Erythroblast (primary cell): ENCODE measurements at regions not wholly inside any gene's neighbourhood (a gene's known extent, or its start where the extent isn't known, plus 50 kb on each side); places are given as distances from the start of the nearest gene placed in this dataset.

ENCODE experiments used
- DNase-seq, 2 experiments: peaks; one replicate each; lab custom pipeline; 2025; lab: John Stamatoyannopoulos, UW
- GATA1 ChIP-seq: IDR thresholded peaks from 2 replicates; pipeline ENCODE4 v1.6.1; 2011; ENCODE audit warnings: low read depth, mild to moderate bottlenecking, control low read depth, low read length, moderate library complexity
- POLR2A ChIP-seq: IDR thresholded peaks from 2 replicates; pipeline ENCODE4 v1.6.1; 2011; ENCODE audit warnings: mild to moderate bottlenecking, low read length

- no peak for DNase-seq
- TF ChIP-seq POLR2A (no peak), GATA1 (no peak)
Measured at GRCh38 chr1:238787471-238787870, 598.9 kb upstream of the CHRM3 start.

GRCh38 chr1:238783633-238784032, 602.7 kb upstream of the CHRM3 start:
- no peak for TF ChIP-seq GATA1
- TF ChIP-seq POLR2A: no peak
- DNase-seq: no peak

DNA sequence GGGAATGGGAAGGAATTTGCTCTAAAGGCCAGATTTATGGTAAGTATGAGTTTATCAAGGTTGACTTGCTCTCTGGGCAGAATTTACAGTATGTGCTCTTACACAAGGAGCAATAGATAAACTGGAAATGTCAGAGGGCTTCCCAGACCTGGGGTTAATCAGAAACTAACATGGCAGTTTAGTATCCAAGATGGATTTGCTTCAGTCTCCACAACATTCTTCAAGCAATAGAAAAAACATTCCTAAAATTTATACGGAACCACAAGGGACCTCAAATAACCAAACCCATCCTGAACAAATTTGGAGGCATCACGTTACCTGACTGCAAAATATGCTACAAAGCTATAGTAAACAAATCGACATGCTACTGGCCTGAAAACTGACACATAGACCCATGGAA, 606.7 kb upstream of the CHRM3 start:
- no peak for DNase-seq
- no peak for TF ChIP-seq GATA1
- TF ChIP-seq POLR2A: no peak

DNA sequence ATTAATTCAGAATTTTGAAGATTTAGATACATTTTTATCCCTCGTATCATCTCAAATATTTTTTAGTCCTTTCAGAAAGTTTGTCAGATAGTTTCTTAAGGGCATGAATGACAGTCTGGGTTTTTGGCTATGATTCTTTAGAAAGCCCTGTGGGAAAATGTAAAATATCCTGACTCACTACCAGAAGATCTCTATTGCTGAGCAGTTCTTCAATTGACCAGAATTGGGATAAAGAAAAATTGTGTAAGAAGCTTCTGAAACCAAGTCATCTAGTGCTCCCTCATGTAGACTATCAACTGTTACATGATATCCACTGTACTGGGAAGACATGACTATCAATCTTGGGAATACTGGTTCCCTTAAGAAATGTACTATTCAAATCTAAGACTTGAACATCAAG, 608.3 kb upstream of the CHRM3 start:
- TF ChIP-seq GATA1: no peak
- TF ChIP-seq POLR2A: no peak
- no peak for DNase-seq

DNA sequence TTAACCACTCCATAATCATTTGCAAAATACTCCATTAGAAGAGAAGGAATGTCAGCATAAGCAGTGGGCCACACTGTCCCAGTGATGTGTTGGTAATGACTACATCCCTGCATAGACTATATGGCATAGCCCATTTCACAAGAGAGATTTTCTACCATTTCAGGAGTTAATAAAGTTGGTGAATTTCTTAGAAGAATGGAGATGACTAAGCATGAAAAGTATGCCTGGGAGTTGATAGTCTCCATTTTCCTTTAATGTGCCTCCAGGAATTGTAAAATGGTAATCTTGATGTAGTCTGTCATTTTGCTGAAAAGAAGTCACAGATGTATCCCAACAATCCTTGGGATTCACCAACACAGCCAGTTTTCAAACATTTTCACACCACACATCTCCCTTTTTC, 608.8 kb upstream of the CHRM3 start:
- DNase-seq: no peak
- TF ChIP-seq GATA1 (no peak), POLR2A (no peak)

- TF ChIP-seq POLR2A: no peak
- no peak for DNase-seq
Measured at GRCh38 chr1:238776126-238776525, 610.2 kb upstream of the CHRM3 start.

DNA sequence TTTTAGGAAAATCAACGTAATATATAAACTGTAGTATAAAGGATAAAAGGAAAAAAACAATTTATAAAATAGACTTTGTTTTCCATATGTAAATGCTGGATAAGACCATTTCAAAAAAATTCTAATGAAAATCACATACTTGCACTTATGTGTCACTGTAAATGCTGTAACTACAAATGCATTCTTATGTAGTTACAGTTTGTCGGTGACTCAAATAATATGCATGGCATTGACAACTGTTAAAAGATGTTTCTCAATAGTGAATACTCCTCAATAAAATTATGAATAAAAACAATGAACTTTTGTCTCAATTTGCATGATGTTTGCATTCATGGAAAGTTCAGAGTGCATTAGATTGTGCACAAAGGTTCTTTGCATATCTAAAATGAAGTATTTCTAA, 614.0 kb upstream of the CHRM3 start:
- no peak for DNase-seq
- TF ChIP-seq POLR2A (no peak), GATA1 (no peak)

DNA sequence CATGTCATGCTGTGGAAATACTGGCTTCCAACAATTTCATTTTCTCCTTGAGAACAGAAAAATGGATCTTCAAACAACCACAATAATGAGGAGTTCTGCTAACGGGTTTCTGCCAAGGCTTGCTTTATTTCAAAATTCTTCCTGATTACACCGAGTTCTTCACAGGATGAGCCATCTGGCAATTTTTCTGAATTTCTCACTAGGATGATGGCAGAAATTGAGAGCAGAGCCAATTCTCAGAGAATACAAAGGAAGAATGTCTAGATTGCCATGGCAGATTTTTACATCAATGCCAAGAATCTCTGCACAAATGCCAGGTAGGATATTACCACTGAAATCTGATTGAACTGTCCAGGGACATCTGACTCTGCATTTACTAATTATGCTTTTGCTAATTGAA, 619.0 kb upstream of the CHRM3 start:
- TF ChIP-seq GATA1 (no peak), POLR2A (no peak)
- DNase-seq: no peak

DNA sequence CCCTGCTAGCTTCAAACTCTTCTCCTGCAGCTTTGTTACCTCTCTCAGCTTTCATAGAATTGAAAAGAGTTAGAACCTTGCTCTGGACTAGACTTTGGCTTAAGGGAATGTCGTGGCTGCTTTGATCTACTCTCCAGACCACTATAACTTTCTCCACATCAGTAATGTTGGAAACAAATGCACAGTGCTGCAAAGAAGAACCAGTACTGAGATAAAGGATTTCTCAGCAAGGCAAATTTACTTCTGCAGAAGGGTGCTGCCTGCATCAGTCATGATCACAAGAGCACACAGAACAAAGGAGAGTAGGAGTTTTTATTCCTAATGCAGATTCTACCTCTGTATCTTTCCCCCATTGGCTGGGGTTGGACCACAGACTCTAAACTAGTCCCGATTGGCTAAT, 621.6 kb upstream of the CHRM3 start:
- TF ChIP-seq POLR2A (no peak), GATA1 (no peak)
- no peak for DNase-seq

- no peak for DNase-seq
- TF ChIP-seq POLR2A (no peak), GATA1 (no peak)
Measured at GRCh38 chr1:238753252-238753651, 633.1 kb upstream of the CHRM3 start.

DNA sequence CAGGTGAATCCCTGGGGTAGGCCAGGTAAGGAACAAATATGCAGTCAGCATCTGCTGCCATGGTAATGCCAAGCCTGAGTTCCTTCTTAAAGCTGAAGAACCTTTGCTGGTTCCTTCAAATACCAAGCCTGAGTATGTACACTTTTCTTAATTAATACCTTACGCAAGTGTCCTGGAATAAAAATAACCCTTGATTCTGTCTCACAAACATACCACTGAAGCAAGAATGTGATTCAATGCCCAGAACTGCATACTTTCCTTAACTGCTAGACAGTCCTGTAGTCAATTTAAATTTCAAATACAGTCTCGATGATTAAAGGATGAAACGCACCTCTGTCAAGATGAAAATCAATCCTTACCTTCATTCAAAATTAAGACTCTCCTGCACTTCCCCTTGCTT, 634.0 kb upstream of the CHRM3 start:
- DNase-seq: no peak
- TF ChIP-seq GATA1: no peak
- TF ChIP-seq POLR2A: no peak

GRCh38 chr1:238745069-238745468, 641.3 kb upstream of the CHRM3 start:
- TF ChIP-seq GATA1 (no peak), POLR2A (no peak)
- no peak for DNase-seq

DNA sequence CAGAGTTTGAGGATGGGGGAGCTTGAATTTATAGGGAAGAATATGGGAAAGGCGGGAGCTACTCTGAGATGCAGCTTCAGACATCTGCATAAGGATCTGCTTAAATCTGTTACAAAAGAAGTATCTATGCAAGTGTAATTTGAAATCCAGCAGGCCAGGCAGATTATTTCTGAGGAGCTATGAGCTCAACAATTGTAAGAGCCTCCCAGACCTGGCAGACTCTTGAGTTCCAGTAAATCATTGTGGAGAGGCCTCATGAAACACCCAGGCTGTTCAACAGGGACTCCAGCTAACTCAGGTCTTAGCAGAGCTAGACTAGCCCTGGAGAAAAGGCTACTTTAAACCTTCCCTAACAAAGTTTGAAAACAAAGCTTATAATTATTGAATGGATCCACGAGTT, 647.5 kb upstream of the CHRM3 start:
- no peak for TF ChIP-seq GATA1
- TF ChIP-seq POLR2A: no peak
- no peak for DNase-seq

DNA sequence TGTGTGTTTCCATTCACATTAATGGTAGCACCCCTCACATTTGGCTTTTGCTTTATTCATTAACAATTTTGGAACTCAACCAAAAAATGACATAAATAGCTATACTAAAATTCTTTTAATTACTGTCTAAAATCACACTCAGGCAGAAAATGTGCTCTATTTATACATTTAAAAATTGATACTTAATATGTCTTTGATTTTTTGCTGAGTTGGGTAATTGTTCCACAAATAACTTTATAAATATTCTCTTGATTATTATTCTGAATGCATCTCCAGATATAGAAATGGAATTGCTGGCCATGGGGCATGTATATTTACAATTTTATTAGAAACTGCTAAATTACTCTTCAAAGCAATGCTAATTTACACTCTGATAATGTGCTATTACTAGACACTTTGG, 658.7 kb upstream of the CHRM3 start:
- no peak for DNase-seq
- TF ChIP-seq POLR2A: no peak
- TF ChIP-seq GATA1: no peak

- no peak for DNase-seq
- TF ChIP-seq POLR2A (no peak), GATA1 (no peak)
Measured at GRCh38 chr1:238722812-238723211, 663.6 kb upstream of the CHRM3 start.

DNA sequence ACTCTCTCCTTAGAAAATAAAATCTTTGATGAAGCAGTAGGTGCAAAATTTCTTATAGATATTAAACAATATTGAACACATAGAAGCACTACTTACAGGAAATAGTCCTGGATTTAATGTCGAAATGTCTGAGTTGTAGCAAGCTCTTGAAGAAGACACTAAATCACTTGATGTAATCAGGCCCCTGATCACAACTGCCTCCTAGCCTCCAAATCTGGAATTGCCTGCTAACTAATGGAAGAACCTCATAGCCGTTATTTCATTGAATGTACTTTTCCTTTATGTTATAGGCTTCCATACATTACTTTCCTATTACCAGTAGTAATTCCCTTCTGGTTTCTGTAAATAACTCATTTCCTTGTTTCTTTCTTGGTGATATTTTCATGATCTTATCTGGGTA, 675.7 kb upstream of the CHRM3 start:
- DNase-seq: no peak
- TF ChIP-seq GATA1 (no peak), POLR2A (no peak)

GRCh38 chr1:238701024-238701423, 685.3 kb upstream of the CHRM3 start:
- no peak for TF ChIP-seq POLR2A
- DNase-seq: no peak
